22Rv1 (cell line): ENCODE measurements at regions not wholly inside any gene's neighbourhood (a gene's known extent, or its start where the extent isn't known, plus 50 kb on each side); places are given as distances from the start of the nearest gene placed in this dataset.

ENCODE experiments used
- CTCF ChIP-seq: fragments of 450-650 bp; IDR thresholded peaks from 2 replicates; pipeline ENCODE4 v1.5.1; 2017; ENCODE audit warnings: mild to moderate bottlenecking
- ZFX ChIP-seq: fragments of 450-650 bp; IDR thresholded peaks from 2 replicates; pipeline ENCODE4 v1.6.1; 2017; ENCODE audit warnings: antibody characterized with exemption, borderline replicate concordance

DNA sequence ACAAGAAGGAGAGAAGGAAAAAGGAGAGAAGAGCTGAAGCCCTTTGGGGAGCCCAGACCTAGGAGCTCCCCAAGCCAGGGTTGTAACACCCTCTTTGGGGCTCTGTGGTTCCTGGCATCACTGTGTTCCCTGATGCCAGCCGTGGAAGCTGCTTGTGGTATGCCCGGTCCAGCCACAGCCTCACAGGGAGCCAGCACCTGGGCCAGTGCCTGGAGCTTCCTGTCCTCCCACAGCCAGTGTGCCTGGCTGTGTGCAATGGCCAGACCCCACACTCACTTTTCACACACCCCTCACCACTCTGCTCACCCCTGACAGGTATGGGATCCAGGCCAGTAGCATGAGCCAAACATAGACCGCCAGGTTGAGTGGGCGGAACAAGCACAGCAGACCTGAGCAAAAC, 834.7 kb downstream of the FLRT2 start:
- TF ChIP-seq CTCF (no peak), ZFX (no peak)
